ENCODE measurements at regions not wholly inside any gene's neighbourhood (a gene's known extent, or its start where the extent isn't known, plus 50 kb on each side); places are given as distances from the start of the nearest gene placed in this dataset.
A peak's percentile ranks its signal among the peaks of the same experiment; 100 is the strongest.

DNA sequence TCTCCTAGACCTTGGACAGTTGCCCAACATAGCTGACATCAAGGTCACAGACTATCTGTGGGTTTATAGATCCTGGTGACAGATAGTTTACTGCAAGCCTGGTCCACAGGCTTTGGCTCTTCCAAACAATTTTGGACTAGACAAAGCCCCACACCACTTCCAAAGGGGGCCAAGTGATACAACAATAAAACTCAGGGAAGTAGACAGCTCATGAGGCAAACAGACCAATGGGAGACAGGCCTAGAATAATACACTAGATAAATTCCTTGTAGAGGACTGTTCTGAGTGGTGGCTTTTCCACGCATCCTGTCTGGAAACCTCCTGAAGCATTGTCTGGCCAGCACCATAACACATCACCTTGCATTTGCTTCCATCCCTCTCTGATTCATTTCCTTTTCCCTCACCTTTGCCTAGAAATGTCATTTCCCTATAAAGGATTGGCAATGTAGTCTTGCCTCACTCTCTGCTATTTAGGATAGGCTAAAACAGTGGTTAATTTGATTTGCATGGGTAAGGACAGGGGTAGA is 284.2 kb downstream of the POU4F1 start:
- TF ChIP-seq FOXM1 (IDR thresholded peaks at IDR 0.05; ENCODE audit: borderline replicate concordance, low read depth) (no peak), EP300 (IDR thresholded peaks at IDR 0.05; ENCODE audit: borderline replicate concordance) (no peak)

DNA sequence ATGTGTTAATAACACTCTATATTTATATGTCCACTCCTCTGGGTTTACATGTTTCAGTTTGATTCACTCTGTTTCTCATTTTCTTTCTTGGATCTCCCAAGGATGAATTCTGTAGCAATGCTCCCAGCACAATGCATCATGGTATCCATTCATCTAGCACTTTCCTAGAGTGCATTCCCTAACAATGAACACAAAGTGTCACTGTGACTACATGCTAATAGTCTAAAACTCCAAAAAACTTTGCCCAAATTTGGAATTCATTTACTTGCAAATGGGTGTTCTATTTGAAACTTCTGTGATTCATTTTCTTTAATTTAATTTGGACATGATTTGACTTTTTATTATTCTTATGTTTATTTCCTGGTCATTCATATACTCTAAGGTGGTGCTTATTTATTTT is 286.3 kb downstream of the POU4F1 start:
- TF ChIP-seq RAD21 (IDR thresholded peaks at IDR 0.05; ENCODE audit: low read depth), result peak; percentile 36; the same call in 1 of the 2 replicates
- no peak for TF ChIP-seq TAF1 (IDR thresholded peaks at IDR 0.05; ENCODE audit: low read depth)

DNA sequence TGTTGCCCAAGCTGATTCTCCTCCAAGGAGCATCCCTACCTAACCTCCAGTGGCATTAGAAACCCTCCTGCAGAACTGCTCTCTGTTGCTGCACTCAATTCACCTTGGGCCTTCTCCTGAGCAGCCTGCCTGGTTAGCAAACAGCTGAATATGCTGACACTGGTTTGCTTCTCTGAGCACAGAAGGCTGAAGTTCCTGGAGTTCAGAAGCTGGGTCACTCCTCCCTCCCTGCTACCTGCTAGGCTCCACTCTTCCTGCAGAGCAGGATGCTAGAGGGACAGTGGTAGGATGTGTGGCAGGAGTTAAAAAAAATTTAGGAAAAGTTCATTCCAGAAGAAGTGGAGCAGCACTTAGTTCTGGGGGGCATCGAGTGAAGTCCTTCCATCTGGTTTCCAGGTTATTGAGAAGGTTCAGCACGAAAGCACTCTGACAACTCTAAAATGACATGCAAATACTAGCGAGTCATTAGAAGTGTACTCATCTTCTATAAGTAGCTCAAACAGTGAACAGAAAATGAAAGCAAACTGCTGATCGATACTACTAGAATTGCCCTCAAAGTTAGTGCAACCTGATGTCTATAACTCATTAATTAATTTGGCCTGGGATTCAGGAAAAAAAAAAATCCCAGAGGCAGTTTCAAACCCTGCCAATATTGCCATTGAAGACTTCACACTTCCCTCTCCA is 293.7 kb downstream of the POU4F1 start:
- TF ChIP-seq CREB1 (IDR thresholded peaks at IDR 0.05; ENCODE audit: low read depth) (no peak), RAD21 (IDR thresholded peaks at IDR 0.05; ENCODE audit: low read depth) (no peak), TCF12 (IDR thresholded peaks at IDR 0.05; ENCODE audit: low read depth) (no peak), TEAD4 (IDR thresholded peaks at IDR 0.05) (no peak), FOXM1 (IDR thresholded peaks at IDR 0.05; ENCODE audit: borderline replicate concordance, low read depth) (no peak), YY1 (IDR thresholded peaks at IDR 0.05; ENCODE audit: low read depth) (no peak)
- TF ChIP-seq, protein P1, sequence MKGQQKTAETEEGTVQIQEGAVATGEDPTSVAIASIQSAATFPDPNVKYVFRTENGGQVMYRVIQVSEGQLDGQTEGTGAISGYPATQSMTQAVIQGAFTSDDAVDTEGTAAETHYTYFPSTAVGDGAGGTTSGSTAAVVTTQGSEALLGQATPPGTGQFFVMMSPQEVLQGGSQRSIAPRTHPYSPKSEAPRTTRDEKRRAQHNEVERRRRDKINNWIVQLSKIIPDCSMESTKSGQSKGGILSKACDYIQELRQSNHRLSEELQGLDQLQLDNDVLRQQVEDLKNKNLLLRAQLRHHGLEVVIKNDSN (IDR thresholded peaks at IDR 0.05), result no peak
- TF ChIP-seq, protein P2, sequence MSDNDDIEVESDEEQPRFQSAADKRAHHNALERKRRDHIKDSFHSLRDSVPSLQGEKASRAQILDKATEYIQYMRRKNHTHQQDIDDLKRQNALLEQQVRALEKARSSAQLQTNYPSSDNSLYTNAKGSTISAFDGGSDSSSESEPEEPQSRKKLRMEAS (IDR thresholded peaks at IDR 0.05), result no peak

DNA sequence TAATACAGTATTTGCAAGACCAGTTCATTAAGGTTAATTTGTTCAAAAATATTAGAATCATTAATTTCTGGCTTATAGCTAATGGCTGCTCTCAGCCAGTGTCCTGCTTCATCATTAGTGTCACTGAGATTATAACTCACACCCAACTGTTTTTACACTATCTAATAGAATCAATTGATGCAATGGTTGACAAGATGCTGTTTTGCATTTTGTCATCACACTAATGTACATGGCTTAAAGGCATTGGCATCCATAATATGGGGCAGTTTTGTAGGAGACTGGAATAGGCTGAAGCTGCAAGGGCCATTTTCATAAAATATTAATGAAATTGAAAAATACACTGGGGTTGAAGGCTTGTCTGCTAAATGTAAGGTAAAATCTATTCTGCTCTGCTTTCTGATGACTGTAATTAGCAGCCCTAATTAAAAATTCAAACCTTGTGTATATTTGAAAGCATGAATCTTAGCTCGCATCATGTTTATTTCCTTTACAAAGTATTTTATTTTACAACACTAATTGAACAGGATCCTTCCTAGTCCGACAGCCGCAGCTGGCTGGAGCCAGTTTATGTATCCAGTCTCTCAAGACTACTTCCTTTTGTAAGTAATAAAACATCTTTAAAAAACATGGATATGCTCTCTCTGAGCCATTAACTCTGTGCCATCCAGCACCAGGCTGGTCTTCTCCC is 296.7 kb downstream of the POU4F1 start:
- TF ChIP-seq, protein P1 (IDR thresholded peaks at IDR 0.05), result no peak
- no peak for TF ChIP-seq RAD21 (IDR thresholded peaks at IDR 0.05; ENCODE audit: low read depth)
- TF ChIP-seq, protein P3, sequence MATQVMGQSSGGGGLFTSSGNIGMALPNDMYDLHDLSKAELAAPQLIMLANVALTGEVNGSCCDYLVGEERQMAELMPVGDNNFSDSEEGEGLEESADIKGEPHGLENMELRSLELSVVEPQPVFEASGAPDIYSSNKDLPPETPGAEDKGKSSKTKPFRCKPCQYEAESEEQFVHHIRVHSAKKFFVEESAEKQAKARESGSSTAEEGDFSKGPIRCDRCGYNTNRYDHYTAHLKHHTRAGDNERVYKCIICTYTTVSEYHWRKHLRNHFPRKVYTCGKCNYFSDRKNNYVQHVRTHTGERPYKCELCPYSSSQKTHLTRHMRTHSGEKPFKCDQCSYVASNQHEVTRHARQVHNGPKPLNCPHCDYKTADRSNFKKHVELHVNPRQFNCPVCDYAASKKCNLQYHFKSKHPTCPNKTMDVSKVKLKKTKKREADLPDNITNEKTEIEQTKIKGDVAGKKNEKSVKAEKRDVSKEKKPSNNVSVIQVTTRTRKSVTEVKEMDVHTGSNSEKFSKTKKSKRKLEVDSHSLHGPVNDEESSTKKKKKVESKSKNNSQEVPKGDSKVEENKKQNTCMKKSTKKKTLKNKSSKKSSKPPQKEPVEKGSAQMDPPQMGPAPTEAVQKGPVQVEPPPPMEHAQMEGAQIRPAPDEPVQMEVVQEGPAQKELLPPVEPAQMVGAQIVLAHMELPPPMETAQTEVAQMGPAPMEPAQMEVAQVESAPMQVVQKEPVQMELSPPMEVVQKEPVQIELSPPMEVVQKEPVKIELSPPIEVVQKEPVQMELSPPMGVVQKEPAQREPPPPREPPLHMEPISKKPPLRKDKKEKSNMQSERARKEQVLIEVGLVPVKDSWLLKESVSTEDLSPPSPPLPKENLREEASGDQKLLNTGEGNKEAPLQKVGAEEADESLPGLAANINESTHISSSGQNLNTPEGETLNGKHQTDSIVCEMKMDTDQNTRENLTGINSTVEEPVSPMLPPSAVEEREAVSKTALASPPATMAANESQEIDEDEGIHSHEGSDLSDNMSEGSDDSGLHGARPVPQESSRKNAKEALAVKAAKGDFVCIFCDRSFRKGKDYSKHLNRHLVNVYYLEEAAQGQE (IDR thresholded peaks at IDR 0.05; ENCODE audit: low read depth), result no peak
- no peak for TF ChIP-seq EGR1 (IDR thresholded peaks at IDR 0.05)
- no peak for TF ChIP-seq EP300 (IDR thresholded peaks at IDR 0.05; ENCODE audit: borderline replicate concordance)
- TF ChIP-seq ZBTB7A (IDR thresholded peaks at IDR 0.05; ENCODE audit: low read depth), result no peak
- TF ChIP-seq FOXM1 (IDR thresholded peaks at IDR 0.05; ENCODE audit: borderline replicate concordance, low read depth), result no peak
- TF ChIP-seq CREB1 (IDR thresholded peaks at IDR 0.05; ENCODE audit: low read depth), result no peak
- TF ChIP-seq TEAD4 (IDR thresholded peaks at IDR 0.05), result no peak
- TF ChIP-seq, protein P2 (IDR thresholded peaks at IDR 0.05), result no peak
- TF ChIP-seq CEBPB (IDR thresholded peaks at IDR 0.05), result no peak
- no peak for TF ChIP-seq NFIC (IDR thresholded peaks at IDR 0.05)
- no peak for TF ChIP-seq YY1 (IDR thresholded peaks at IDR 0.05; ENCODE audit: low read depth)
- TF ChIP-seq TAF1 (IDR thresholded peaks at IDR 0.05; ENCODE audit: low read depth), result no peak
- TF ChIP-seq TCF12 (IDR thresholded peaks at IDR 0.05; ENCODE audit: low read depth), result no peak

DNA sequence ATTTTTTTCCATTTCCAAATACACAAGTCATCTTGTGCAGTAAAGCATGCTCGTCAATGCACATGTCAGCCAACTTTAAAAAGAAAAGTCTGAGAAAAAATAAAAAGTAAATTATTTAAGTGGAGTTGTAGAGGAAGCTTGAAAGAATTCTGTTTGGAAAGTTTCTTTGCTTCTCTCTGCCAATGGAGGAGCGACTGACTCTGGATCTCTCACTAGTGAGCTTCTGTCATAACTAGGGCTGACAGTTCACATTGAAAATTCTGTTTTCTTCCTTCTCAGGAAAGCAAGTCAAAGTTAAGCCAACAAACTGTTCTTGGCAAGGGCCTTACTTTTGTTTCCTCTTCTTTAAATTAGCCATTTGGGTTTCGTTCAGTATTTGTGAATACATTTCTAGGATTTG is 298.2 kb downstream of the POU4F1 start:
- no peak for TF ChIP-seq RAD21 (IDR thresholded peaks at IDR 0.05; ENCODE audit: low read depth)
- no peak for TF ChIP-seq ZBTB7A (IDR thresholded peaks at IDR 0.05; ENCODE audit: low read depth)
- TF ChIP-seq YY1 (IDR thresholded peaks at IDR 0.05; ENCODE audit: low read depth), result no peak
- no peak for TF ChIP-seq EGR1 (IDR thresholded peaks at IDR 0.05)
- no peak for TF ChIP-seq EP300 (IDR thresholded peaks at IDR 0.05; ENCODE audit: borderline replicate concordance)
- no peak for TF ChIP-seq TEAD4 (IDR thresholded peaks at IDR 0.05)
- TF ChIP-seq NFIC (IDR thresholded peaks at IDR 0.05), result no peak
- TF ChIP-seq, protein P2 (IDR thresholded peaks at IDR 0.05), result no peak
- TF ChIP-seq FOXM1 (IDR thresholded peaks at IDR 0.05; ENCODE audit: borderline replicate concordance, low read depth), result no peak

DNA sequence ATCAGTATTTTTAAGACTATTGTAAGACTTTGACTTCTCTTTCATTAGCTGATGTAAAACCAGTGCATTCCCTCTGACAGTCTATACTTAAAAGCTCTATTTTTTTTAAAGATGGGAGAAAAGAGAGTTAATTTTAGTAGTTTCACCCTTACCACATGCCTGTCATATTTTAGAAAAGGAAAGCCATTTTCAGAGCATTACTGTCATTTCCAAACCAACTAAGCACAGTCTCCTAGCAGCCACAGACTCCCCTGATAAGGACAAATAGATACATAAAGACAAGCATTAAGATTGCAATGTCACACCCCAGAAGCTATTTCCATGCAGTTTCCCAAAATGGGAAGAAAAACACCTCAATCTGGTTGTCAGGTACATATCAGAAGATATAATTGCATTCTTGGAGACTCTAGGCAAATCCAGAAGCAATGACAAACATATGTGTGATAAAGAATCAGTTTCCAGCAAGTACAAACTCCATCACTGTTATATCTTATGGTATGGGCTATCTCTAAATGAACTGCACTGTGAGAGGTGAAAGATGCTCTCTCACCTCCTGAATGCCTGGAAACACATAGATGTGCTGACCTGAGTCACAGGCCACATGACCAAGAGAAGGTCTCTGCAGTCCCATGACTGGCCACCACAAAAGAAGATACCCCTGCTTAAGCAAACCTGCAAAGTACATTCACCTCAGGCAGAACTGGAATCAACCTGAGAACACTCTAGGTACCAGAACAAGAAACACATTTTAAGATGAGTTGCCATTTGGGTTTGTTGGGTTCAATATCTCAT is 303.3 kb downstream of the POU4F1 start:
- TF ChIP-seq, protein P3 (IDR thresholded peaks at IDR 0.05; ENCODE audit: low read depth), result no peak
- TF ChIP-seq ZBTB7A (IDR thresholded peaks at IDR 0.05; ENCODE audit: low read depth) (no peak), TCF12 (IDR thresholded peaks at IDR 0.05; ENCODE audit: low read depth) (no peak), FOXM1 (IDR thresholded peaks at IDR 0.05; ENCODE audit: borderline replicate concordance, low read depth) (no peak), CEBPB (IDR thresholded peaks at IDR 0.05) (no peak), RAD21 (IDR thresholded peaks at IDR 0.05; ENCODE audit: low read depth) (no peak), TAF1 (IDR thresholded peaks at IDR 0.05; ENCODE audit: low read depth) (no peak), EGR1 (IDR thresholded peaks at IDR 0.05) (no peak), YY1 (IDR thresholded peaks at IDR 0.05; ENCODE audit: low read depth) (no peak), TEAD4 (IDR thresholded peaks at IDR 0.05) (no peak), EP300 (IDR thresholded peaks at IDR 0.05; ENCODE audit: borderline replicate concordance) (no peak), NFIC (IDR thresholded peaks at IDR 0.05) (no peak)
- TF ChIP-seq, protein P2 (IDR thresholded peaks at IDR 0.05), result no peak
- TF ChIP-seq, protein P1 (IDR thresholded peaks at IDR 0.05), result no peak
